Tongue (tissue), 1 donor: ENCODE measurements at regions not wholly inside any gene's neighbourhood (a gene's known extent, or its start where the extent isn't known, plus 50 kb on each side); places are given as distances from the start of the nearest gene placed in this dataset.

ENCODE experiments used
- DNase-seq: peaks from one replicate; pipeline ENCODE4 v3.0.0-alpha.2; 2015

- DNase-seq: no peak
Observed at GRCh38 chr7:155360495-155361345, 63.0 kb downstream of the INSIG1 start.

GRCh38 chr7:155361346-155361680, 63.6 kb downstream of the INSIG1 start:
- no peak for DNase-seq

- DNase-seq: no peak
Observed at GRCh38 chr7:155361947-155362346, 64.3 kb downstream of the INSIG1 start.

- no peak for DNase-seq
Observed at GRCh38 chr7:155362380-155363145, 64.9 kb downstream of the INSIG1 start.

DNA sequence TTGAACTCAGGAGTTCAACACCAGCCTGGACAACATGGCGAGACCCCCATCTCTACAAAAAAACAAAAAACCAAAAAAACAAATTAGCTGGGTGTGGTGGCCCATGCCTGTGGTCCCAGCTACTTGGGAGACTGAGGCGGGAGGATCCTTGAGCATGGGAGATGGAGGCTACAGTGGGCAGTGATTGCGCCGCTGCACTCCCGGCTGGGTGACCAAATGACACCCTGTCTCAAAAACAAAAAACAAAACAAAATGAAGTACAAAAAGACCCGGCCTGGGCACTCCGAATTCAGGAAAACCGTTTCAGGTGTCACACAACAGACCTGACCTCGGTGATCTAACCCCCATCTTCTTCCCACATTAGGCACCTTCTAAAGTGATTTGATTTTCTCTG, 65.5 kb downstream of the INSIG1 start:
- no peak for DNase-seq

DNA sequence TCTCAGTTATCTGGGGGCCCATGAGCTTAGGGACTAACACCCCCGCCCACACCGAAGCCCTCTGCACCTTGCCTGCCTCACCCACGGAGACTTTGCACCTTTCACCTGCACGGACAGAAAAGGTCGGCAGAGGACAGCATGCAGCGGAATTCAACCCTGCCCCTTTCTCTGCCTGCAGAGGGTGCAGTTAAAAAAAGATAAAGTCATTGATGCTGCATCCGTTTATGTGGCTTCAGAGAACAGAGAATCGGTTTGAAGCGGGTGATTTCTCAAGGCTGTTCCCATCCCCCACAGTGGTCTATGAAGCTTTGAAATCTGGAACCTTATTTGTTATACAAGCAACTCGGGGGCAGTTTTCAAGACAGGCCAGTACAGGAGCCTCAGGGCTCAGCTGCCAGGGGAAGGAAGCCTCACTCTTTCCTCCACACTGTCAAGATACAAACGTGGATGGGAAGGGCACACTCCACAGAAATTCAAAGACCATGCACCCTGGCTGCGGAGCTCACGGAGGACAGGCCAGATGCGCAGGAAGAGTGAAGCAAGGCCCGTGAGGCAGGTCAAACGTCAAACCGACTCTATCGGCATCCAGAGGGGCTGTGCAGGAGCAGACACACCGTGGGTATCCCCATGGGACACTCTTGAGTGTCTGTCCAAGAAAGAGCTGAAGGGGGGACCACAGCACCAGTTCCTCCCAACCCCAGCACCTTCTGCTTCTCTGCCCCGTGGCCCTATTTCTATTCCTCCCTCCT, 66.3 kb downstream of the INSIG1 start:
- no peak for DNase-seq

DNA sequence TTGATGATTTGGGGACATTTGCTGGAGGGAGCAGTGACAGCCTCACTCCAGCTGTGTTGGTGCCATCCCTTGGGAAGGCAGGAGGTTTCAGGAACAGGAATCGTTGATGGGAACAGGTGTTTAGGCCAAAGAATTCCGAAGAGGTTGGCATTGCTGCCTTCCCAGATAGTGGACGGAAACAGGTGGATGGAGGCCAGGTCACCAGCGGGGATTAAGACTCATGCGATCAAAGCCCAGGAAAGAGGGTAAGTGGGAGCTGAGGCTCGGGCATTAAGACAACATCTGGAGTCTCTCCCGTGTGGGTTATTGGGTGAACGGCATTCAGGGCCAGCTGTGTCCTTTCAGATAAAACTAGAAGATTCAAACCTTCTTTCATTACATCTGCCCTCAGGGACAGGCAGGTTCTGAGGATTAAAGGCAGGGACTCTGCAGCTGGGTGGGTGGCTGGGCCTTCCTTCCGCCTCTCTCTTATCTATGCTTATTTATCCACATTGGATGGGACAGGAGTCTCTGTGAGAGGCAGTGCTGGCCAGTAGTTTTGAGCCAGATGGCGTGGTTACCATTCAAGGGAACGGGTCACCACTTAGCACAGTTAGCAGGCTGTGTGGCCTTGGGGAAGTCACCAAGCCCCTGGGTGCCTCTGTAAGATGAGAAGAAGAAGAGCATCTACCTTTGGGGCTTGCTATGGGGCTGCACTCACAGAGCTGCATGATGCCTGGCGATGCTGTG, 67.6 kb downstream of the INSIG1 start:
- DNase-seq: no peak

- DNase-seq: no peak
Observed at GRCh38 chr7:155368894-155369600, 71.4 kb downstream of the INSIG1 start.

GRCh38 chr7:155369766-155370165, 72.1 kb downstream of the INSIG1 start:
- DNase-seq: no peak

- DNase-seq: no peak
Observed at GRCh38 chr7:155371331-155371883, 73.7 kb downstream of the INSIG1 start.

DNA sequence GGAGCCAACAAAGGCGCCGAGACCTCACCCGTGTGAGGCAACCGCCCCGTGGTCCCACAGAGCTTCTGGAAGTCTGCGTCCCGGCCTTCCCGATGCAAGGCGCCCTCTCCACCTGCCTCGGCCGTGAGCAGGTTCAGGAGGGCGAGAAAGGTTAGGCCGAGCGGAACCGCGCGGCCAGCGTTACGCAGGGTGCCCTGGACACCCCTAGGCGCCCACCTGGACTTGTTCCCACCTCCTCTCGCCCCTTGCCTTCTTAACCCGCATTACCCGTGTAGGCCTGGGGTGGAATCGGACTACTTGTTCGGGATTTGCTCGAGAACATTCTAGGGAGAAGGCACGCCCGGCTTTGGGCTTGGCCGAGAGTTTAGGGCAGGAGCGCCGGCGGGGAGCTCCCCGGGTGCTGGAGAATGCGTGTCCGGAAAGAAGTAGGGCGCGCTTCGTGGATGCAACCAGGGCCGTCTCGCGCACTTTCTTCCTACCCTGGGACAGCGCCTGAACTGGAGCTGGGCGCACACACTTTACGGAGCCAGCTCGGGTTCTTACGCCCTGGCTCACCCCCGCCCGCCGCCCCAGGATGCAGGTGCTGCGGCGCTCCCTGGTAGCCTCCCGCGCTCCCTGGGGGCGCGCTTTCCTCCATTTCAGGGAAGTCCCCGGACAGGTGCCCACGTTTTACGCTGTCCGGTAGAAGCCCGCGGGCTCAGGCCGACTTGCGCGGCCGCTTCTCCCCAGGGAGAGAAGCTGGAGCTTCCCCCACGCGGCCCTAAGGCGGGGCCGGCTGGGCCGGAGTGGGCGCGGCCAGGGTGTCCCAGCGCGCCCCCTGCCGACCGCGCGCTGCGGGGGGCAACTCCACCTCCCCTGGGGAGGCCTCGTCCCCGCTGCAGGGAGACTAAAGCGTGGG, 74.5 kb downstream of the INSIG1 start:
- DNase-seq: no peak

GRCh38 chr7:155372782-155373358, 75.2 kb downstream of the INSIG1 start:
- no peak for DNase-seq

GRCh38 chr7:155373359-155374273, 75.9 kb downstream of the INSIG1 start:
- DNase-seq: no peak

GRCh38 chr7:155374276-155375252, 76.9 kb downstream of the INSIG1 start:
- no peak for DNase-seq

DNA sequence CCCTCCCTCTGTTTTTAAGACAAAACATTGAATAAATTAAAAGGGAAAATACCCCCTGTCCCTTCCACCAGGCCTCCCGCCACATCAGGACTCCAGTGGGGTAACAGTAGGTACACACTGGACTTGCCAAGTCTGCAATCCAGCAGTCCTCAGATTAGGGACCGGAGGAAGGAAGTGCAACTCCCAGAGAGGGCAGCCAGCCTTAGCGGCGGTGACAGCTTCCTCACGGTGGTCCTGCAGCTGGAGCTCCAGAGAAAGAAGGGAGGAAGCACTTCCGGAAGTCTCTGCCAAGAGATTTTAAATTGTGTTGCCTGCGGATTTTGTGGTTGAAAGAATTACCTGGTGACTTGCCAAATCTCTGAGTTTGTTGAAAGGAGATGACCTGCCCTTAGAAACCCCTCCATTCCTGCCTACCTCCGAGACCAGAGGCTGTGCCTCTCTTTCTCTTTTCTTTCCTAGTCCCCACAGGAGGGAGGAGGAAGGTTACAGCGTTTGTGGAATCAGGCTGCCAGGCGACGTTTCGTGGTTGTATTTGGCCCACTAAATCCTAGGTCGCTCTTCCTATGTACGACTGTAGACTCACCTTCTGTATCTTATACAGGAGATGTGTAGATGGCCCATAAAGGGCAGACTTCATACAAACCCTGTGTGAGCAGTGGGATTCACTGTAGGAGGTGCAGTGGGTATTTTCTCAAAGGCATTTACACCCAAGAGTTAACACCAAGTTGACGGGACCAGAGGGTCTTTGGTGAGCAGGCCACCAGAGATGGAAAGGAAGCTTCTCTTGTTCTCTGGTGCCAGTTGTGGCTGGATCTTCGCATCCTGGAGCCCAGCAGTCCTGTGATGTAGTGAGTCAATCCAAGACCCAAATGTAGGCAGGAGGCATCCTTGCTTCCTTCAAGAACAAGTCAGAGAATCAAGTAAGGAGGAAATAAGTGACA, 77.9 kb downstream of the INSIG1 start:
- no peak for DNase-seq
